Endothelial cell of umbilical vein (primary cell): ENCODE measurements at regions not wholly inside any gene's neighbourhood (a gene's known extent, or its start where the extent isn't known, plus 50 kb on each side); places are given as distances from the start of the nearest gene placed in this dataset.

ENCODE experiments used
- BruUV-seq: library from RNA; stranded (reverse); fragments of 400-500 nt; replicated peaks from 2 replicates; lab custom pipeline; 2021; lab: Mats Ljungman, UMichigan
- CTCF ChIA-PET: fragments of 300-600, 350-600 bp; sonication (Branson Sonifier 250); formaldehyde crosslinking; loops from one replicate; lab custom pipeline; 2021; ENCODE audit warnings: antibody characterized with exemption, inconsistent platforms; lab: Charles Lee
- POLR2A ChIA-PET: fragments of 300-600, 350-600 bp; sonication (Branson Sonifier 250); formaldehyde crosslinking; loops from one replicate; lab custom pipeline; 2021; ENCODE audit warnings: antibody characterized with exemption, inconsistent platforms; lab: Charles Lee
- DNase-seq: peaks from one replicate; pipeline ENCODE4 v3.0.0-alpha.2; 2011; ENCODE audit warnings: low read depth, low spot score
- FAIRE-seq: peaks from 2 replicates; lab custom pipeline; 2011; peaks lifted over from hg19 to GRCh38; lab: Jason Lieb, UNC
- H2AFZ ChIP-seq: 2 replicates; pipeline ENCODE4 v1.6.0; 2012; ENCODE audit warnings: low read depth, low read length, control low read depth, inconsistent platforms
- H3K27ac ChIP-seq: 2 replicates; pipeline ENCODE4 v1.5.1; 2011; ENCODE audit warnings: low read depth, mild to moderate bottlenecking, control low read depth, low read length, moderate library complexity; ENCODE audit not compliant: insufficient read depth
- H3K27me3 ChIP-seq, 2 experiments: 2 replicates each; pipeline versions ENCODE4 v1.6.0 to v1.6.1; 2011; ENCODE audit warnings: low read length in 2 of 2, mixed read lengths in 1 of 2; ENCODE audit not compliant: control insufficient read depth in 2 of 2, insufficient read depth in 2 of 2
- H3K36me3 ChIP-seq, 2 experiments: 2 replicates in 1 of 2; 3 replicates in 1 of 2; pipeline ENCODE4 v1.5.1; 2011; ENCODE audit warnings: low read length in 2 of 2, mild to moderate bottlenecking in 1 of 2, moderate library complexity in 1 of 2; ENCODE audit not compliant: control insufficient read depth in 2 of 2, insufficient read depth in 2 of 2; ENCODE audit errors: extremely low read depth in 1 of 2
- H3K4me1 ChIP-seq: 3 replicates; pipeline ENCODE4 v1.5.1; 2011; ENCODE audit warnings: mild to moderate bottlenecking, low read length; ENCODE audit not compliant: control insufficient read depth, insufficient read depth; ENCODE audit errors: extremely low read depth
- H3K4me2 ChIP-seq: 2 replicates; pipeline ENCODE4 v1.6.1; 2011; ENCODE audit warnings: low read length, control low read depth, mixed read lengths; ENCODE audit not compliant: insufficient read depth
- H3K4me3 ChIP-seq, 3 experiments: fragments of 200-600 bp in 1 of 3; sonication (generic), shearing (Covaris generic) in 1 of 3; replicated peaks in 1 of 3; 2 replicates each; pipeline ENCODE4 v1.5.1; 2011 to 2016; ENCODE audit warnings: control low read depth in 3 of 3, low read length in 3 of 3, mild to moderate bottlenecking in 2 of 3, inconsistent platforms in 1 of 3, low read depth in 1 of 3, moderate library complexity in 1 of 3; ENCODE audit not compliant: insufficient read depth in 1 of 3
- H3K79me2 ChIP-seq: 2 replicates; pipeline ENCODE4 v1.6.0; 2012; ENCODE audit warnings: low read length, inconsistent platforms; ENCODE audit not compliant: control insufficient read depth, insufficient read depth
- H3K9ac ChIP-seq: replicated peaks from 2 replicates; pipeline ENCODE3; 2011; ENCODE audit warnings: low read length, control low read depth; ENCODE audit not compliant: insufficient read depth; ENCODE audit errors: extremely low read depth
- H3K9me1 ChIP-seq: replicated peaks from 3 replicates; pipeline ENCODE4 v1.6.0; 2011; ENCODE audit warnings: mild to moderate bottlenecking, low read length; ENCODE audit not compliant: control insufficient read depth, insufficient read depth; ENCODE audit errors: extremely low read depth
- H3K9me3 ChIP-seq: replicated peaks from 2 replicates; pipeline ENCODE4 v1.5.1; 2012; ENCODE audit warnings: low read length, inconsistent platforms; ENCODE audit not compliant: control insufficient read depth, insufficient read depth
- H4K20me1 ChIP-seq: replicated peaks from 2 replicates; pipeline ENCODE3; 2011; ENCODE audit warnings: mild to moderate bottlenecking, low read length; ENCODE audit not compliant: control insufficient read depth, insufficient read depth; ENCODE audit errors: extremely low read depth
- CTCF ChIP-seq, 2 donors: IDR thresholded peaks; 1 replicate in 1 of 2; 2 replicates in 1 of 2; pipeline ENCODE4 v1.5.1; 2011; ENCODE audit warnings: low read length in 2 of 2, mild to moderate bottlenecking in 2 of 2, moderate library complexity in 2 of 2, control low read depth in 1 of 2, inconsistent platforms in 1 of 2, low read depth in 1 of 2; ENCODE audit not compliant: insufficient read depth in 1 of 2; ENCODE audit errors: extremely low read depth in 1 of 2
- EZH2 ChIP-seq: IDR thresholded peaks from 2 replicates; pipeline ENCODE4 v1.6.1; 2012; ENCODE audit warnings: borderline replicate concordance, low read depth, mild to moderate bottlenecking, moderate library complexity, low read length, inconsistent platforms; ENCODE audit not compliant: severe bottlenecking
- FOS ChIP-seq: IDR thresholded peaks from 2 replicates; pipeline ENCODE4 v1.6.1; 2011; ENCODE audit warnings: mild to moderate bottlenecking, low read length, moderate library complexity, borderline replicate concordance; ENCODE audit not compliant: insufficient read depth
- GATA2 ChIP-seq: IDR thresholded peaks from 2 replicates; pipeline ENCODE4 v1.7.0; 2011; ENCODE audit warnings: low read depth, mild to moderate bottlenecking, moderate library complexity, mixed read lengths, low read length; ENCODE audit not compliant: insufficient read length, insufficient read depth
- JUN ChIP-seq: IDR thresholded peaks from 2 replicates; pipeline ENCODE4 v1.6.1; 2011; ENCODE audit warnings: borderline replicate concordance, low read depth; ENCODE audit not compliant: insufficient read length, insufficient read depth
- MAX ChIP-seq: IDR thresholded peaks from 2 replicates; pipeline ENCODE4 v1.6.1; 2011; ENCODE audit not compliant: insufficient read depth, insufficient read length
- MYC ChIP-seq: IDR thresholded peaks from one replicate; pipeline ENCODE4 v1.6.1; 2011; ENCODE audit warnings: mild to moderate bottlenecking, low read depth, low read length
- POLR2A ChIP-seq: IDR thresholded peaks from 2 replicates; pipeline ENCODE4 v1.6.1; 2012; ENCODE audit warnings: low read depth, mild to moderate bottlenecking, control low read depth, low read length
- POLR2AphosphoS5 ChIP-seq: IDR thresholded peaks from 2 replicates; pipeline ENCODE4 v1.6.1; 2012; ENCODE audit warnings: low read depth, mild to moderate bottlenecking, control low read depth, low read length, moderate library complexity; ENCODE audit not compliant: insufficient read depth
- dilution Hi-C: fragments of 300-500 bp; cut with MboI; formaldehyde crosslinking; loops from one replicate; pipeline ENCODE4 v1.15.0; 2019; ENCODE audit warnings: low sequenced_read_pairs; ENCODE audit not compliant: extremely low pct_ligation_motif_present
- intact Hi-C: fragments of 100-400 bp; cut with micrococcal nuclease; formaldehyde crosslinking; loops from one replicate; pipeline ENCODE4 v1.10.0; 2022

GRCh38 chr20:7361931-7362330 is 578.3 kb downstream of the HAO1 start:
- ChIA-PET POLR2A (no interaction called here), CTCF (interaction anchor here (1.3 kb wide), 1 partner anchor 76 kb away, joined by 3 read pairs; no protein-coding TSS in a partner anchor)
- Histone ChIP-seq H3K9ac (no peak overlapping the region), H3K9me1 (no peaks in the 10 kb centered on the region), H4K20me1 (no peaks in the 10 kb centered on the region), H3K27me3 (no peaks in the 10 kb centered on the region), H2AFZ (no peak overlapping the region), H3K4me2 (no peak overlapping the region), H3K79me2 (no peaks in the 10 kb centered on the region), H3K4me1 (no peaks in the 10 kb centered on the region), H3K4me3 (no peak overlapping the region), H3K27ac (no peak overlapping the region), H3K36me3 (no peaks in the 10 kb centered on the region), H3K9me3 (no peaks in the 10 kb centered on the region)
- intact Hi-C loops = no loop called here
- dilution Hi-C loops = no loop called here
- no TSS peak for BruUV-seq
- FAIRE-seq = no peak
- TF ChIP-seq MYC (no peak), FOS (no peak), POLR2A (no peak), GATA2 (no peak), EZH2 (no peak), CTCF (IDR thresholded peaks at IDR 0.05; ENCODE audit: extremely low read depth in 1 of 2, insufficient read depth in 1 of 2, low read depth in 1 of 2, low read length in 2 of 2) (no peak), MAX (no peak), JUN (no peak), POLR2AphosphoS5 (no peak)
- no peak for DNase-seq
